HG02759 (cell line): ENCODE measurements at regions not wholly inside any gene's neighbourhood (a gene's known extent, or its start where the extent isn't known, plus 50 kb on each side); places are given as distances from the start of the nearest gene placed in this dataset.

Experiments
- ATAC-seq: cut with Tn5 transposase; IDR thresholded peaks from one replicate; pipeline ENCODE4 v1.9.1; 2021; ENCODE audit warnings: mild to moderate bottlenecking, moderate library complexity; ENCODE audit not compliant: unreplicated experiment

GRCh38 chr22:49055406-49055805 lies 772.3 kb downstream of the BRD1 start:
- no peak for ATAC-seq

- no peak for ATAC-seq
Measured at GRCh38 chr22:49053578-49053977, 774.1 kb downstream of the BRD1 start.

- no peak for ATAC-seq
Measured at GRCh38 chr22:49052560-49052959, 775.1 kb downstream of the BRD1 start.

- no peak for ATAC-seq
Measured at GRCh38 chr22:49052023-49052538, 775.6 kb downstream of the BRD1 start.

- no peak for ATAC-seq
Measured at GRCh38 chr22:49051491-49052022, 776.1 kb downstream of the BRD1 start.

GRCh38 chr22:49049691-49050090 lies 778.0 kb downstream of the BRD1 start:
- no peak for ATAC-seq

- no peak for ATAC-seq
Measured at GRCh38 chr22:49048591-49048990, 779.1 kb downstream of the BRD1 start.

- no peak for ATAC-seq
Measured at GRCh38 chr22:49047447-49047846, 780.2 kb downstream of the BRD1 start.

GRCh38 chr22:49046546-49047361 lies 780.9 kb downstream of the BRD1 start:
- no peak for ATAC-seq

- ATAC-seq, result no peak
Measured at GRCh38 chr22:49046000-49046545, 781.6 kb downstream of the BRD1 start.

- ATAC-seq, result no peak
Measured at GRCh38 chr22:49045276-49045675, 782.4 kb downstream of the BRD1 start.

- no peak for ATAC-seq
Measured at GRCh38 chr22:49044776-49045175, 782.9 kb downstream of the BRD1 start.

- no peak for ATAC-seq
Measured at GRCh38 chr22:49044091-49044490, 783.6 kb downstream of the BRD1 start.

GRCh38 chr22:49042877-49043859 lies 784.5 kb downstream of the BRD1 start:
- no peak for ATAC-seq

GRCh38 chr22:49042066-49042465 lies 785.6 kb downstream of the BRD1 start:
- no peak for ATAC-seq

- ATAC-seq, result no peak
Measured at GRCh38 chr22:49040754-49041467, 786.8 kb downstream of the BRD1 start.

- ATAC-seq, result no peak
Measured at GRCh38 chr22:49040111-49040510, 787.6 kb downstream of the BRD1 start.

GRCh38 chr22:49039625-49040024 lies 788.0 kb downstream of the BRD1 start:
- no peak for ATAC-seq

- no peak for ATAC-seq
Measured at GRCh38 chr22:49037701-49038245, 789.9 kb downstream of the BRD1 start.

GRCh38 chr22:49036513-49036912 lies 791.2 kb downstream of the BRD1 start:
- no peak for ATAC-seq
